Spleen (tissue), 11 donors: ENCODE measurements at regions not wholly inside any gene's neighbourhood (a gene's known extent, or its start where the extent isn't known, plus 50 kb on each side); places are given as distances from the start of the nearest gene placed in this dataset.

Experiments used
- DNase-seq: peaks from one replicate; pipeline ENCODE4 v3.0.0-alpha.2; 2020
- H3K27ac ChIP-seq, 8 donors: fragments of 200-600 bp; sonication (generic) in 7 of 8; 1 replicate in 4 of 8; 2 replicates in 4 of 8; pipeline versions ENCODE4 v1.5.0 to v1.8.0; 2016 to 2021; ENCODE audit warnings: inconsistent platforms in 4 of 8, mild to moderate bottlenecking in 4 of 8, moderate library complexity in 1 of 8
- H3K27me3 ChIP-seq, 7 donors: fragments of 200-600 bp; sonication (generic) in 6 of 7; replicated peaks in 1 of 7; 1 replicate in 4 of 7; 2 replicates in 3 of 7; pipeline versions ENCODE4 v1.5.0 to v1.8.0; 2016 to 2021; ENCODE audit warnings: inconsistent platforms in 3 of 7, mild to moderate bottlenecking in 1 of 7
- H3K36me3 ChIP-seq, 6 donors: fragments of 200-600 bp; sonication (generic) in 5 of 6; 1 replicate in 4 of 6; 2 replicates in 2 of 6; pipeline versions ENCODE4 v1.5.0 to v1.8.0; 2016 to 2021; ENCODE audit warnings: inconsistent platforms in 2 of 6
- H3K4me1 ChIP-seq, 6 donors: fragments of 200-600 bp; sonication (generic) in 5 of 6; 1 replicate in 3 of 6; 2 replicates in 3 of 6; pipeline versions ENCODE4 v1.5.0 to v1.8.0; 2016 to 2021; ENCODE audit warnings: inconsistent platforms in 3 of 6
- H3K4me3 ChIP-seq, 8 donors: fragments of 200-600 bp; sonication (generic) in 7 of 8; 1 replicate in 4 of 8; 2 replicates in 4 of 8; pipeline versions ENCODE4 v1.5.0 to v1.8.0; 2016 to 2021; ENCODE audit warnings: inconsistent platforms in 4 of 8, mild to moderate bottlenecking in 4 of 8, moderate library complexity in 2 of 8
- H3K9me3 ChIP-seq, 8 donors: fragments of 200-600 bp; sonication (generic) in 7 of 8; 1 replicate in 4 of 8; 2 replicates in 4 of 8; pipeline versions ENCODE4 v1.5.0 to v1.8.0; 2016 to 2021; ENCODE audit warnings: inconsistent platforms in 4 of 8
- POLR2A ChIP-seq, 3 donors: fragments of 450-650 bp; IDR thresholded peaks; one replicate each; pipeline ENCODE4 v1.5.1; 2017; ENCODE audit warnings: antibody characterized with exemption in 3 of 3, mild to moderate bottlenecking in 1 of 3
- POLR2AphosphoS5 ChIP-seq, 3 donors: sonication (generic); formaldehyde crosslinking; IDR thresholded peaks; one replicate each; pipeline ENCODE4 v1.5.1; 2017; ENCODE audit warnings: antibody characterized with exemption in 3 of 3
- WGBS, 5 donors: extraction: QIAGEN DNeasy Blood & Tissue Kit in 3 of 5; methylation state at CpG; one replicate each; pipeline versions ENCODE4 v1.1.5 to v1.1.7; 2013 to 2018; 5-methylcytosine and 5-hydroxymethylcytosine counted together
- intact Hi-C: fragments of 100-400 bp; cut with DNase I; formaldehyde crosslinking; loops from one replicate; pipeline ENCODE4 v1.15.0; 2023; ENCODE audit warnings: low total_unique reads
- TF ChIP-seq, protein P1 (sequence below), 11 experiments: fragments of 200-600 bp in 7 of 11; fragments of 450-650 bp in 4 of 11; sonication (generic) in 4 of 11; IDR thresholded peaks in 8 of 11; conservative IDR thresholded peaks in 3 of 11; 1 replicate in 7 of 11; 2 replicates in 4 of 11; pipeline versions ENCODE4 v1.4.0 to v1.8.0; 2016 to 2021; ENCODE audit warnings: antibody characterized with exemption in 11 of 11, inconsistent platforms in 4 of 11, mild to moderate bottlenecking in 1 of 11
- donor health status: healthy with polysubstance abuse.
- donor health status: DM: no; HTN: no; CAD: no; lungs with moderate emphysema.
- donor health status: DM: no; HTN: no; CAD: no.
- donor health status: Bipolar disorder and iron deficiency.
- donor health status: healthy.
- donor health status: DM: no; HTN: no; CAD: no.
- donor health status: DM: yes; HTN: yes; CAD: no.

DNA sequence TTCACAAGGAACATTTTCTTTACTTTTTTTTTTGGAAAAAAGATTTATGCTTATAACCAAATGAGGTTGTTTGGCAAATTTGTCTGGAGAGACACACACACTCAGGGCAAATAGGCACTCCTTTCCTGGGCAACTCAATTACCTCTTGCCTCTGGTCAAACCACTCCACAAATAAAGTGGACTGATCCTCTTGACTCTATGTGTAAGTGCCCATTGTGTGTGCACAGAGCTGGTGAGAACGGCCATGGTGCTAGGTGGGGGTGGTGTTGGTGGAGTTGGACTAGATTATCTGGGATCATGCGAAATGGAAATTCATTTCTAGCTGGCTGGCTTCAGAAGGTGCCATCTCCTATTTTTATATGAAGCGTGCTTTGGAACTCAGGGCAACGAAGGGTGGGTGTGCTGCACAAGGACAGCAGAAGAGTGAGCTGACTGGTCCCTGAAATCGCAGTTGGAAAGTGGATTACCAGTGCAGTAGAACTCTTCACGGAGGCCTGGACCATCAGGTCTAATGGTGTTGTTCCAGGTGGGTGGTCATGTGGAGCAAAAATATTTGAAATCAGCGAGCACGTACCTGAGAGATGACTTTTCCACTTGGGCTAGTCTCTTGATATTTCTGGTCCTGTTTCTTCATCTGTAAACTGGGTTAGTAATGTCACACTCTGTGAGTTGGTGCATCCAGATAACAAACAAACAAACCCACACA lies 149.9 kb downstream of the RPIA start:
- Histone ChIP-seq H3K4me1 (peaks cover 2 to 43% (median 20%) of the 10 kb centered on the region in 6 donors), H3K9me3 (peaks cover 0 to 9% (median 0%) of the 10 kb centered on the region in 8 donors), H3K36me3 (no peaks in the 10 kb centered on the region), H3K4me3 (no peak overlapping the region), H3K27ac (peak overlapping the region in 7 of 8 donors; percentile 1 to 86 (median 72)), H3K27me3 (no peaks in the 10 kb centered on the region)
- WGBS, 5 donors: 80 to 92% (median 85%) methylated on average over 8 of the region's 8 CpGs
- intact Hi-C loops: no loop called here
- TF ChIP-seq POLR2A (IDR thresholded peaks at IDR 0.05) (no peak), POLR2AphosphoS5 (IDR thresholded peaks at IDR 0.05) (no peak)
- TF ChIP-seq, protein P1, sequence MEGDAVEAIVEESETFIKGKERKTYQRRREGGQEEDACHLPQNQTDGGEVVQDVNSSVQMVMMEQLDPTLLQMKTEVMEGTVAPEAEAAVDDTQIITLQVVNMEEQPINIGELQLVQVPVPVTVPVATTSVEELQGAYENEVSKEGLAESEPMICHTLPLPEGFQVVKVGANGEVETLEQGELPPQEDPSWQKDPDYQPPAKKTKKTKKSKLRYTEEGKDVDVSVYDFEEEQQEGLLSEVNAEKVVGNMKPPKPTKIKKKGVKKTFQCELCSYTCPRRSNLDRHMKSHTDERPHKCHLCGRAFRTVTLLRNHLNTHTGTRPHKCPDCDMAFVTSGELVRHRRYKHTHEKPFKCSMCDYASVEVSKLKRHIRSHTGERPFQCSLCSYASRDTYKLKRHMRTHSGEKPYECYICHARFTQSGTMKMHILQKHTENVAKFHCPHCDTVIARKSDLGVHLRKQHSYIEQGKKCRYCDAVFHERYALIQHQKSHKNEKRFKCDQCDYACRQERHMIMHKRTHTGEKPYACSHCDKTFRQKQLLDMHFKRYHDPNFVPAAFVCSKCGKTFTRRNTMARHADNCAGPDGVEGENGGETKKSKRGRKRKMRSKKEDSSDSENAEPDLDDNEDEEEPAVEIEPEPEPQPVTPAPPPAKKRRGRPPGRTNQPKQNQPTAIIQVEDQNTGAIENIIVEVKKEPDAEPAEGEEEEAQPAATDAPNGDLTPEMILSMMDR (IDR thresholded peaks at IDR 0.05 in 8 of 11, conservative IDR thresholded peaks at IDR 0.05 in 3 of 11): no peak
- no peak for DNase-seq

DNA sequence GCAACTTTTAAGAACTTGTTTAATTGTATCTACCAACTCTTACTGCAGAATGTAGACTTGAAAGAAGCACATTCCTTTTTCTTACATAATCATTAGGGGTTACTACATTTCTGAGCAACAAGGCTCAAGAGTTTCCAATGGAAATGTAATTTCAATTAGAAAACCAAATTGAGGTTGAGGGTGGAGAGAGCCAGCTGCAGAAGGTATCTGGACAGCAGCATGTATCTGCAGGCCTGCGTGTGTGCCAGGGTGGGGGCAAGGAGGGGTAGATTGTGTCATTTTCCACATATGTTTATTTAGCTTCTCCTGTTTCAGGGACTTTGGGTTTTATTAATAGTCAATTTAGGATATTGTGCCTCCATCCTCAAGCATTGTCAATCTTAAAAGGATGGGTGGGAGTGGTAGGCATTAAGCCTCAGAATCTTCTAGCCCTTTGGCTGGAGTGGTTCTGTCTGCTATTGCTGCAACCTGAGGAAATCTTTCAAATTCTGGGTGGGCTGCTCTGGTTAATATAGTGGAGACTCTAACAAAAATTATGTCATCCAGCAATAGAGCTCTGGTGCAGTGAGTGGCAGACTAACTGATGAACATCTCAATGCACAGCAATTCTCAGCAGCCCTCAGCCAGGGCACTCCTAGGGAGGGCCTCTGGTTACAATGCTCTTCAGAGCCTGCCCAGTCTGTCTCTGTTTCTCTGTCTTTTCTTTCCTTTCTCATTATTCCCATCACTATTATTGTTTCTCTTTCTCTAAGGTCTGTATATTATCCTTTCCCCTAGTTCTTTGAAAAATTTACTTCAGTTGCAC lies 151.4 kb downstream of the RPIA start:
- WGBS, 5 donors: 35 to 85% (median 76%) methylated on average over 1 of the region's 1 CpG
- no peaks in the 10 kb centered on the region for H3K36me3 ChIP-seq
- H3K27me3 ChIP-seq: no peaks in the 10 kb centered on the region
- TF ChIP-seq POLR2AphosphoS5 (IDR thresholded peaks at IDR 0.05) (no peak), POLR2A (IDR thresholded peaks at IDR 0.05) (no peak)
- TF ChIP-seq, protein P1 (IDR thresholded peaks at IDR 0.05 in 8 of 11, conservative IDR thresholded peaks at IDR 0.05 in 3 of 11): no peak
- no peak overlapping the region for H3K4me3 ChIP-seq
- H3K4me1 ChIP-seq: peaks cover 2 to 37% (median 13%) of the 10 kb centered on the region in 6 donors
- no peak for DNase-seq
- peak overlapping the region in 6 of 8 donors; percentile 45 to 86 (median 68) for H3K27ac ChIP-seq
- peaks cover 0 to 9% (median 0%) of the 10 kb centered on the region in 8 donors for H3K9me3 ChIP-seq
- intact Hi-C loops: no loop called here

DNA sequence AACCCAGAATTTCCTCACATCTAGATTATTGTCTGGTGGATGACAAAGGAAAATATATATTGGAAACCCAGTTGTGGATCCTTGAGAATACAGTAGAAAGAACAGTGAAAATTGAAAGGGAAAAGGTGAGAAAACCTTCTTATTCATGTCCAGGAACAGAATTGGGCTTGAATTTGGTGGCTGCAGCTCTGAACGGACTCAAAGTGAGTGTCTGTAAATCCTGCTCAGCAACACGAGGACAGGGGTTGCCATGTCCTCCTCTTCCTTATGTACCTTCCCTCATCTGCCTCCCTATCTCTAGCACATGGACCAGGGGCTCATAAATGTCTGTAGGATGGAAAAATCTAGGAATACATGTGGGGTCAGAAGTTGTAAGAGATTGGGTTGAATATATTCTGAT lies 152.2 kb downstream of the RPIA start:
- H3K27ac ChIP-seq: peak overlapping the region in 6 of 8 donors; percentile 45 to 86 (median 68)
- intact Hi-C loops: no loop called here
- WGBS, 5 donors: 68 to 84% (median 79%) methylated on average over 2 of the region's 2 CpGs
- TF ChIP-seq, protein P1 (IDR thresholded peaks at IDR 0.05 in 8 of 11, conservative IDR thresholded peaks at IDR 0.05 in 3 of 11): no peak
- TF ChIP-seq POLR2AphosphoS5 (IDR thresholded peaks at IDR 0.05) (no peak), POLR2A (IDR thresholded peaks at IDR 0.05) (no peak)
- no peak overlapping the region for H3K4me3 ChIP-seq
- no peaks in the 10 kb centered on the region for H3K36me3 ChIP-seq
- peaks cover 0 to 9% (median 0%) of the 10 kb centered on the region in 8 donors for H3K9me3 ChIP-seq
- DNase-seq: no peak
- H3K4me1 ChIP-seq: peaks cover 0 to 29% (median 7%) of the 10 kb centered on the region in 6 donors
- H3K27me3 ChIP-seq: no peaks in the 10 kb centered on the region

DNA sequence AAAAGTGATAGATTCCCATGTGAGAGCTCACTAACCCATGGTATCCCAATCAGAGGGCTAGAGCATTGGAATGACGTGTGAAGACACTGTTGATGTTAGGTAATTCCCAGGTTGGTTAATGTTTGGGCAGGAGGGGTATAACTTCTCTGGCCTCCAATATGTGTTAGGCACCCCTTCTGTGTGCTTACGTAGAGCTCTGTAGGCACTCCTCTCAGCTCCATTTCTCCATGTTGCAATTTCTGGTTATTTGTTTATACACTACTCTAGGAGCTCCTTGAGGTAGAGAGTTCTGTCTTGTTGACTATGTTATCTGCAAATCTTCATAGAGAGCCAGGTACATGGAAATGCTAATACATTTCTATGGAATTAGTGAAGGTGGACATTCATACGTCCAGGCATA lies 153.5 kb downstream of the RPIA start:
- H3K4me3 ChIP-seq: no peak overlapping the region
- H3K9me3 ChIP-seq: peaks cover 0 to 8% (median 0%) of the 10 kb centered on the region in 8 donors
- no peaks in the 10 kb centered on the region for H3K36me3 ChIP-seq
- TF ChIP-seq POLR2AphosphoS5 (IDR thresholded peaks at IDR 0.05): no peak
- TF ChIP-seq POLR2A (IDR thresholded peaks at IDR 0.05): no peak
- TF ChIP-seq, protein P1 (IDR thresholded peaks at IDR 0.05 in 8 of 11, conservative IDR thresholded peaks at IDR 0.05 in 3 of 11): no peak
- intact Hi-C loops: no loop called here
- no peak for DNase-seq
- H3K4me1 ChIP-seq: peaks cover 0 to 17% (median 3%) of the 10 kb centered on the region in 6 donors
- H3K27me3 ChIP-seq: no peaks in the 10 kb centered on the region
- WGBS, 5 donors: 90 to 92% (median 90%) methylated on average over 3 of the region's 3 CpGs
- peak overlapping the region; percentile 1 to 86 (median 60) for H3K27ac ChIP-seq
